Peyer's patch (tissue), 4 donors: ENCODE measurements at regions not wholly inside any gene's neighbourhood (a gene's known extent, or its start where the extent isn't known, plus 50 kb on each side); places are given as distances from the start of the nearest gene placed in this dataset.

ENCODE experiments used
- POLR2A ChIP-seq, 2 donors: fragments of 450-650 bp; IDR thresholded peaks; one replicate each; pipeline ENCODE4 v1.5.1; 2017; ENCODE audit warnings: antibody characterized with exemption in 2 of 2, mild to moderate bottlenecking in 2 of 2, moderate library complexity in 2 of 2
- TF ChIP-seq, protein P1 (sequence below), 6 experiments: fragments of 450-650 bp in 4 of 6; fragments of 200-600 bp in 2 of 6; sonication (generic) in 1 of 6; IDR thresholded peaks; one replicate each; pipeline ENCODE4 v1.5.1; 2017 to 2019; ENCODE audit warnings: antibody characterized with exemption in 6 of 6, mild to moderate bottlenecking in 3 of 6, moderate library complexity in 1 of 6

- no peak for TF ChIP-seq POLR2A (IDR thresholded peaks at IDR 0.05)
- TF ChIP-seq, protein P1, sequence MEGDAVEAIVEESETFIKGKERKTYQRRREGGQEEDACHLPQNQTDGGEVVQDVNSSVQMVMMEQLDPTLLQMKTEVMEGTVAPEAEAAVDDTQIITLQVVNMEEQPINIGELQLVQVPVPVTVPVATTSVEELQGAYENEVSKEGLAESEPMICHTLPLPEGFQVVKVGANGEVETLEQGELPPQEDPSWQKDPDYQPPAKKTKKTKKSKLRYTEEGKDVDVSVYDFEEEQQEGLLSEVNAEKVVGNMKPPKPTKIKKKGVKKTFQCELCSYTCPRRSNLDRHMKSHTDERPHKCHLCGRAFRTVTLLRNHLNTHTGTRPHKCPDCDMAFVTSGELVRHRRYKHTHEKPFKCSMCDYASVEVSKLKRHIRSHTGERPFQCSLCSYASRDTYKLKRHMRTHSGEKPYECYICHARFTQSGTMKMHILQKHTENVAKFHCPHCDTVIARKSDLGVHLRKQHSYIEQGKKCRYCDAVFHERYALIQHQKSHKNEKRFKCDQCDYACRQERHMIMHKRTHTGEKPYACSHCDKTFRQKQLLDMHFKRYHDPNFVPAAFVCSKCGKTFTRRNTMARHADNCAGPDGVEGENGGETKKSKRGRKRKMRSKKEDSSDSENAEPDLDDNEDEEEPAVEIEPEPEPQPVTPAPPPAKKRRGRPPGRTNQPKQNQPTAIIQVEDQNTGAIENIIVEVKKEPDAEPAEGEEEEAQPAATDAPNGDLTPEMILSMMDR (IDR thresholded peaks at IDR 0.05): no peak
Observed at GRCh38 chr5:9838916-9839315, 208.8 kb upstream of the TAS2R1 start.
